H1 (cell line): ENCODE measurements at regions not wholly inside any gene's neighbourhood (a gene's known extent, or its start where the extent isn't known, plus 50 kb on each side); places are given as distances from the start of the nearest gene placed in this dataset.

Experiments
- CTCF ChIA-PET: fragments of 300-600 bp; sonication (Branson Sonifier 250); formaldehyde crosslinking; loops from one replicate; lab custom pipeline; 2021; ENCODE audit not compliant: partially characterized antibody; lab: Charles Lee
- POLR2A ChIA-PET: fragments of 300-600 bp; sonication (Branson Sonifier 250); formaldehyde crosslinking; loops from one replicate; lab custom pipeline; 2021; ENCODE audit warnings: inconsistent platforms; ENCODE audit not compliant: partially characterized antibody; lab: Charles Lee
- DNase-seq, 2 experiments: peaks; one replicate each; pipeline versions ENCODE4 v3.0.0 to v3.0.0-alpha.2; 2010 to 2022; ENCODE audit warnings: low spot score in 2 of 2, low read depth in 1 of 2, mixed read lengths in 1 of 2
- FAIRE-seq: peaks from 2 replicates; lab custom pipeline; 2011; peaks lifted over from hg19 to GRCh38; lab: Jason Lieb, UNC
- H2AFZ ChIP-seq: 2 replicates; pipeline ENCODE4 v1.8.1; 2012; ENCODE audit warnings: low read length, inconsistent platforms
- H2AK5ac ChIP-seq: 2 replicates; pipeline ENCODE4 v1.6.1; 2013; ENCODE audit warnings: low read depth, low read length
- H2BK120ac ChIP-seq: replicated peaks from 2 replicates; pipeline ENCODE3; 2013; ENCODE audit warnings: low read depth, low read length, inconsistent platforms
- H2BK12ac ChIP-seq: 2 replicates; pipeline ENCODE4 v1.6.1; 2013; ENCODE audit warnings: low read depth, low read length
- H2BK15ac ChIP-seq: 2 replicates; pipeline ENCODE4 v1.6.1; 2013; ENCODE audit warnings: low read length
- H2BK20ac ChIP-seq: 2 replicates; pipeline ENCODE4 v1.6.1; 2013; ENCODE audit warnings: low read length
- H2BK5ac ChIP-seq: 2 replicates; pipeline ENCODE4 v1.6.1; 2013; ENCODE audit warnings: low read depth, low read length
- H3K14ac ChIP-seq: 2 replicates; pipeline ENCODE4 v1.6.1; 2013; ENCODE audit warnings: inconsistent platforms; ENCODE audit not compliant: insufficient read length
- H3K18ac ChIP-seq: 2 replicates; pipeline ENCODE4 v1.6.1; 2013; ENCODE audit warnings: low read length; ENCODE audit errors: extremely low read depth
- H3K23ac ChIP-seq: 2 replicates; pipeline ENCODE4 v1.6.1; 2013; ENCODE audit warnings: inconsistent platforms; ENCODE audit not compliant: insufficient read length
- H3K23me2 ChIP-seq: 2 replicates; pipeline ENCODE4 v1.6.1; 2013; ENCODE audit warnings: low read depth, low read length
- H3K27ac ChIP-seq: 2 replicates; pipeline ENCODE4 v1.6.1; 2011; ENCODE audit warnings: low read depth, low read length, inconsistent platforms
- H3K27me3 ChIP-seq, 4 experiments: replicated peaks in 1 of 4; 1 replicate in 1 of 4; 2 replicates in 3 of 4; pipeline versions ENCODE4 v1.6.1 to v1.8.1; 2011 to 2013; ENCODE audit warnings: low read length in 3 of 4, mild to moderate bottlenecking in 3 of 4, inconsistent platforms in 2 of 4, mixed read lengths in 2 of 4, moderate library complexity in 1 of 4; ENCODE audit not compliant: control insufficient read depth in 3 of 4, insufficient read depth in 3 of 4; ENCODE audit errors: extremely low read depth in 1 of 4
- H3K36me3 ChIP-seq, 4 experiments: 2 replicates each; pipeline versions ENCODE4 v1.6.1 to v1.8.1; 2011 to 2013; ENCODE audit warnings: mild to moderate bottlenecking in 4 of 4, low read length in 3 of 4, moderate library complexity in 2 of 4, control low read depth in 1 of 4, inconsistent platforms in 1 of 4; ENCODE audit not compliant: insufficient read depth in 4 of 4, control insufficient read depth in 2 of 4
- H3K4ac ChIP-seq: replicated peaks from 2 replicates; pipeline ENCODE3; 2013; ENCODE audit warnings: low read length, low read depth, mixed read lengths, inconsistent platforms; ENCODE audit not compliant: insufficient read length
- H3K4me1 ChIP-seq, 4 experiments: replicated peaks in 1 of 4; 1 replicate in 1 of 4; 2 replicates in 3 of 4; pipeline versions ENCODE4 v1.6.1 to v1.8.1; 2011 to 2013; ENCODE audit warnings: low read length in 3 of 4, inconsistent platforms in 2 of 4, mixed read lengths in 1 of 4; ENCODE audit not compliant: insufficient read depth in 4 of 4, control insufficient read depth in 3 of 4
- H3K4me2 ChIP-seq, 2 experiments: 2 replicates each; pipeline versions ENCODE4 v1.6.1 to v1.8.1; 2011 to 2013; ENCODE audit warnings: low read depth in 2 of 2, low read length in 2 of 2, control low read depth in 1 of 2, inconsistent platforms in 1 of 2, mild to moderate bottlenecking in 1 of 2; ENCODE audit not compliant: insufficient read depth in 1 of 2
- H3K4me3 ChIP-seq, 4 experiments: fragments of 200-600, 300-600 bp in 1 of 4; sonication (generic), shearing (Covaris generic), sonication (Bioruptor Twin) in 1 of 4; 2 replicates each; pipeline versions ENCODE4 v1.5.1 to v1.8.1; 2011 to 2016; ENCODE audit warnings: low read length in 4 of 4, low read depth in 3 of 4, control low read depth in 2 of 4, inconsistent platforms in 2 of 4, mild to moderate bottlenecking in 2 of 4, mixed read lengths in 1 of 4, moderate library complexity in 1 of 4; ENCODE audit not compliant: insufficient read depth in 2 of 4; ENCODE audit errors: extremely low read depth in 1 of 4
- H3K56ac ChIP-seq: replicated peaks from 2 replicates; pipeline ENCODE3; 2013; ENCODE audit warnings: low read depth, mild to moderate bottlenecking, mixed read lengths, low read length, inconsistent platforms; ENCODE audit not compliant: insufficient read length
- H3K79me1 ChIP-seq: 2 replicates; pipeline ENCODE4 v1.6.1; 2013; ENCODE audit warnings: low read depth, low read length, control low read depth
- H3K79me2 ChIP-seq, 2 experiments: 2 replicates each; pipeline versions ENCODE4 v1.6.1 to v1.8.1; 2012 to 2013; ENCODE audit warnings: low read length in 2 of 2, mild to moderate bottlenecking in 2 of 2, inconsistent platforms in 1 of 2; ENCODE audit not compliant: insufficient read depth in 2 of 2, control insufficient read depth in 1 of 2
- H3K9ac ChIP-seq, 4 experiments: replicated peaks in 1 of 4; 1 replicate in 1 of 4; 2 replicates in 3 of 4; pipeline versions ENCODE4 v1.6.1 to v1.8.1; 2011 to 2013; ENCODE audit warnings: low read depth in 3 of 4, low read length in 3 of 4, control low read depth in 2 of 4, mild to moderate bottlenecking in 2 of 4, moderate library complexity in 2 of 4, inconsistent platforms in 1 of 4; ENCODE audit errors: extremely low read depth in 1 of 4
- H3K9me3 ChIP-seq, 2 experiments: 2 replicates each; pipeline versions ENCODE4 v1.6.1 to v1.8.1; 2012 to 2013; ENCODE audit warnings: mild to moderate bottlenecking in 2 of 2, moderate library complexity in 2 of 2, control low read depth in 1 of 2, inconsistent platforms in 1 of 2, low read depth in 1 of 2, low read length in 1 of 2, mixed read lengths in 1 of 2; ENCODE audit not compliant: insufficient read depth in 2 of 2
- H4K20me1 ChIP-seq, 2 experiments: replicated peaks in 1 of 2; 2 replicates each; pipeline versions ENCODE3 to v1.8.1; 2011 to 2013; ENCODE audit warnings: inconsistent platforms in 2 of 2, low read length in 2 of 2, mild to moderate bottlenecking in 1 of 2; ENCODE audit not compliant: insufficient read depth in 2 of 2, control insufficient read depth in 1 of 2
- H4K5ac ChIP-seq: 2 replicates; pipeline ENCODE4 v1.6.1; 2013; ENCODE audit warnings: low read length, low read depth, mixed read lengths, inconsistent platforms; ENCODE audit not compliant: insufficient read length
- H4K8ac ChIP-seq: 2 replicates; pipeline ENCODE4 v1.8.0; 2013; ENCODE audit warnings: mild to moderate bottlenecking, moderate library complexity, low read length, inconsistent platforms; ENCODE audit not compliant: insufficient read depth; ENCODE audit errors: extremely low read depth
- H4K91ac ChIP-seq: replicated peaks from 2 replicates; pipeline ENCODE3; 2013; ENCODE audit warnings: low read length, mixed read lengths, inconsistent platforms; ENCODE audit not compliant: insufficient read length
- BCL11A ChIP-seq, 2 experiments: IDR thresholded peaks; one replicate each; pipeline ENCODE4 v1.6.1; 2011; ENCODE audit warnings: low read depth in 2 of 2, low read length in 2 of 2, mild to moderate bottlenecking in 2 of 2
- CEBPB ChIP-seq: IDR thresholded peaks from 2 replicates; pipeline ENCODE4 v1.6.1; 2012; ENCODE audit warnings: low read depth, low read length
- CHD2 ChIP-seq: IDR thresholded peaks from 2 replicates; pipeline ENCODE4 v1.6.1; 2012; ENCODE audit warnings: low read length, improper control_type of control experiment
- EZH2 ChIP-seq: fragments of 200-600 bp; sonication (generic); IDR thresholded peaks from 2 replicates; pipeline ENCODE4 v1.7.1; 2012; ENCODE audit warnings: low read depth, mild to moderate bottlenecking, moderate library complexity, low read length, inconsistent platforms; ENCODE audit not compliant: severe bottlenecking
- FOSL1 ChIP-seq: IDR thresholded peaks from 2 replicates; pipeline ENCODE4 v1.6.1; 2011; ENCODE audit warnings: mild to moderate bottlenecking, low read depth, low read length, moderate library complexity; ENCODE audit not compliant: insufficient read depth
- GABPA ChIP-seq: IDR thresholded peaks from 2 replicates; pipeline ENCODE4 v1.6.1; 2011; ENCODE audit warnings: mild to moderate bottlenecking, low read length, moderate library complexity, borderline replicate concordance; ENCODE audit not compliant: insufficient read depth
- GTF2F1 ChIP-seq: IDR thresholded peaks from 2 replicates; pipeline ENCODE4 v1.6.1; 2012; ENCODE audit warnings: low read depth, low read length, improper control_type of control experiment, borderline replicate concordance
- KDM1A ChIP-seq: fragments of 200-600, 300-600 bp; sonication (generic); IDR thresholded peaks from 2 replicates; pipeline ENCODE4 v1.7.1; 2016; ENCODE audit warnings: mild to moderate bottlenecking, low read length, borderline replicate concordance
- MAFK ChIP-seq: IDR thresholded peaks from 2 replicates; pipeline ENCODE4 v1.6.1; 2012; ENCODE audit warnings: low read depth, mild to moderate bottlenecking, improper control_type of control experiment, low read length
- RNF2 ChIP-seq: fragments of 200-900, 300-1000 bp; sonication (generic); IDR thresholded peaks from 2 replicates; pipeline ENCODE4 v1.7.1; 2016; ENCODE audit warnings: borderline replicate concordance, low read depth, mild to moderate bottlenecking, antibody characterized with exemption, low read length; ENCODE audit not compliant: poor library complexity, severe bottlenecking; ENCODE audit errors: missing control alignments
- SIN3A ChIP-seq, 2 experiments: IDR thresholded peaks in 1 of 2; conservative IDR thresholded peaks in 1 of 2; 2 replicates each; pipeline ENCODE4 v1.6.1; 2011 to 2012; ENCODE audit warnings: low read length in 2 of 2, improper control_type of control experiment in 1 of 2, low read depth in 1 of 2, mild to moderate bottlenecking in 1 of 2
- SP1 ChIP-seq: IDR thresholded peaks from 2 replicates; pipeline ENCODE4 v1.6.1; 2011; ENCODE audit warnings: low read depth, low read length
- TEAD4 ChIP-seq: IDR thresholded peaks from 2 replicates; pipeline ENCODE4 v1.6.1; 2012; ENCODE audit warnings: low read depth, low read length, inconsistent platforms, mixed read lengths
- WGBS, 2 experiments: shearing (Covaris generic) in 1 of 2; methylation state at CpG; one replicate each; pipeline versions ENCODE4 v1.1.6 to v1.1.7; 2013 to 2015; ENCODE audit warnings: low lambda C conversion rate in 2 of 2, mixed read lengths in 2 of 2, inconsistent platforms in 1 of 2, low coverage in 1 of 2, missing lambda C conversion rate in 1 of 2; ENCODE audit not compliant: insufficient replicate concordance in 2 of 2, insufficient coverage in 1 of 2, insufficient read length in 1 of 2; ENCODE audit errors: extremely low coverage in 1 of 2, missing lambda C conversion rate in 1 of 2; 5-methylcytosine and 5-hydroxymethylcytosine counted together
- TF ChIP-seq, protein P1 (sequence below): IDR thresholded peaks from 2 replicates; pipeline ENCODE4 v1.6.1; 2011; ENCODE audit warnings: low read depth, mild to moderate bottlenecking, low read length; ENCODE audit not compliant: insufficient read depth

DNA sequence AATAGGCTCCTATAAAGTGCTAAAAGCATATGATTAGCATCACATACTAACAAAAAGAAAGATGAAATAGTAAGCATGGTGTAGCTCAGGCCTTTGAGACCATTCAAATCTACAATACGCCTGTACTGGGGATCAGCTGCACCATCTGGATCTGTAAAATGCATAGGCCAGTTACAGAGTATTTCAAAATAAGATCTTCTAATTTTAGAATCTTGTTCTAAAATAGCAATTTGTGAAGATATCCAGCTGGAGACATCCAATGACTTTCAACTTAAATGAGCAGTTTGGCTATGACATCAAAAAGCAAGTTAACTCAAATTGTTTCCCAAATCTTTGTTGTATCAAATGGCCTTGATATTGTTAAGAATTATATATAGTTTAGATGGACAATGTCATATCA, 386.3 kb downstream of the MRPS30 start:
- no peak for DNase-seq
- no peak for TF ChIP-seq BCL11A (IDR thresholded peaks at IDR 0.05; ENCODE audit: low read depth in 2 of 2, low read length in 2 of 2)
- no peak for TF ChIP-seq RNF2
- no peak for TF ChIP-seq FOSL1
- TF ChIP-seq GTF2F1 = no peak
- no peak for TF ChIP-seq EZH2
- no peak for TF ChIP-seq MAFK
- no peak for TF ChIP-seq KDM1A
- no peak for TF ChIP-seq GABPA
- no peak for TF ChIP-seq CEBPB
- no peak for TF ChIP-seq CHD2
- TF ChIP-seq, protein P1, sequence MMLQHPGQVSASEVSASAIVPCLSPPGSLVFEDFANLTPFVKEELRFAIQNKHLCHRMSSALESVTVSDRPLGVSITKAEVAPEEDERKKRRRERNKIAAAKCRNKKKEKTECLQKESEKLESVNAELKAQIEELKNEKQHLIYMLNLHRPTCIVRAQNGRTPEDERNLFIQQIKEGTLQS = no peak
- TF ChIP-seq SP1 = no peak
- TF ChIP-seq TEAD4 = no peak
- TF ChIP-seq SIN3A (conservative IDR thresholded peaks at IDR 0.05 in 1 of 2, IDR thresholded peaks at IDR 0.05 in 1 of 2; ENCODE audit: low read depth in 1 of 2, low read length in 2 of 2) = no peak

More for the DNA sequence above, 386.3 kb downstream of the MRPS30 start:
- H3K4me1 ChIP-seq = peaks cover 0 to 3% (median 0%) of the 10 kb centered on the region in 4 experiments; a peak in 1 of 7 replicates
- H3K4me2 ChIP-seq = no peak overlapping the region
- no peaks in the 10 kb centered on the region; a peak in 1 of 7 replicates for H3K27me3 ChIP-seq
- no peaks in the 10 kb centered on the region for H4K20me1 ChIP-seq
- H3K9ac ChIP-seq = no peak overlapping the region
- no peak overlapping the region for H2BK15ac ChIP-seq
- no peak overlapping the region for H2BK20ac ChIP-seq
- H3K4ac ChIP-seq = no peak overlapping the region
- no peak overlapping the region for H3K4me3 ChIP-seq
- no peak overlapping the region for H2AK5ac ChIP-seq
- H2AFZ ChIP-seq = no peak overlapping the region
- H4K8ac ChIP-seq = no peak overlapping the region
- no peaks in the 10 kb centered on the region for H3K23me2 ChIP-seq
- ChIA-PET POLR2A (no interaction called here), CTCF (no interaction called here)
- H3K56ac ChIP-seq = no peak overlapping the region
- H3K79me1 ChIP-seq = no peaks in the 10 kb centered on the region
- H3K18ac ChIP-seq = no peak overlapping the region
- H3K23ac ChIP-seq = no peak overlapping the region
- no peak overlapping the region for H3K14ac ChIP-seq
- FAIRE-seq = no peak
- no peaks in the 10 kb centered on the region for H3K9me3 ChIP-seq
- 100% methylated on average over 1 of the region's 1 CpG; no CpG with 5 or more reads in 1 of the 2 experiments for WGBS, 2 experiments
- no peak overlapping the region for H4K91ac ChIP-seq
- H3K36me3 ChIP-seq = no peaks in the 10 kb centered on the region
- H2BK120ac ChIP-seq = no peak overlapping the region
- H2BK12ac ChIP-seq = no peak overlapping the region
- H2BK5ac ChIP-seq = no peak overlapping the region
- H3K27ac ChIP-seq = no peak overlapping the region
- H4K5ac ChIP-seq = no peak overlapping the region
- H3K79me2 ChIP-seq = no peaks in the 10 kb centered on the region
